ENCODE measurements at regions not wholly inside any gene's neighbourhood (a gene's known extent, or its start where the extent isn't known, plus 50 kb on each side); places are given as distances from the start of the nearest gene placed in this dataset.

GRCh38 chr5:128667152-128667551 lies 129.1 kb upstream of the FBN2 start:
- DNase-seq (ENCODE audit: low read depth): no peak

GRCh38 chr5:128667751-128668150 lies 129.7 kb upstream of the FBN2 start:
- no peak for DNase-seq (ENCODE audit: low read depth)

- no peak for DNase-seq (ENCODE audit: low read depth)
Observed at GRCh38 chr5:128668921-128669320, 130.9 kb upstream of the FBN2 start.

- DNase-seq (ENCODE audit: low read depth): peak; percentile 6
Observed at GRCh38 chr5:128669803-128670202, 131.8 kb upstream of the FBN2 start.

GRCh38 chr5:128671943-128672342 lies 133.9 kb upstream of the FBN2 start:
- DNase-seq (ENCODE audit: low read depth): no peak

- no peak for DNase-seq (ENCODE audit: low read depth)
Observed at GRCh38 chr5:128673000-128673399, 135.0 kb upstream of the FBN2 start.

- DNase-seq (ENCODE audit: low read depth): no peak
Observed at GRCh38 chr5:128673411-128673957, 135.4 kb upstream of the FBN2 start.

- DNase-seq (ENCODE audit: low read depth): no peak
Observed at GRCh38 chr5:128673970-128674369, 135.9 kb upstream of the FBN2 start.

- peak; percentile 60 for DNase-seq (ENCODE audit: low read depth)
Observed at GRCh38 chr5:128674837-128675446, 136.9 kb upstream of the FBN2 start.

- DNase-seq (ENCODE audit: low read depth): no peak
Observed at GRCh38 chr5:128681096-128681495, 143.1 kb upstream of the FBN2 start.

- no peak for DNase-seq (ENCODE audit: low read depth)
Observed at GRCh38 chr5:128681764-128682592, 143.9 kb upstream of the FBN2 start.

GRCh38 chr5:128682669-128683068 lies 144.6 kb upstream of the FBN2 start:
- DNase-seq (ENCODE audit: low read depth): no peak

- DNase-seq (ENCODE audit: low read depth): no peak
Observed at GRCh38 chr5:128684961-128685360, 146.9 kb upstream of the FBN2 start.

- DNase-seq (ENCODE audit: low read depth): no peak
Observed at GRCh38 chr5:128687930-128688329, 149.9 kb upstream of the FBN2 start.

- no peak for DNase-seq (ENCODE audit: low read depth)
Observed at GRCh38 chr5:128693764-128694163, 155.7 kb upstream of the FBN2 start.

GRCh38 chr5:128695791-128696530 lies 157.9 kb upstream of the FBN2 start:
- DNase-seq (ENCODE audit: low read depth): peak; percentile 8

GRCh38 chr5:128701301-128701700 lies 163.3 kb upstream of the FBN2 start:
- no peak for DNase-seq (ENCODE audit: low read depth)

GRCh38 chr5:128703322-128703721 lies 165.3 kb upstream of the FBN2 start:
- DNase-seq (ENCODE audit: low read depth): no peak

GRCh38 chr5:128706269-128706668 lies 168.2 kb upstream of the FBN2 start:
- DNase-seq (ENCODE audit: low read depth): no peak

GRCh38 chr5:128708841-128709240 lies 170.8 kb upstream of the FBN2 start:
- DNase-seq (ENCODE audit: low read depth): no peak

GRCh38 chr5:128711216-128711615 lies 173.2 kb upstream of the FBN2 start:
- DNase-seq (ENCODE audit: low read depth): no peak

GRCh38 chr5:128714551-128714950 lies 176.5 kb upstream of the FBN2 start:
- DNase-seq (ENCODE audit: low read depth): no peak
